ENCODE measurements at regions not wholly inside any gene's neighbourhood (a gene's known extent, or its start where the extent isn't known, plus 50 kb on each side); places are given as distances from the start of the nearest gene placed in this dataset.

DNA sequence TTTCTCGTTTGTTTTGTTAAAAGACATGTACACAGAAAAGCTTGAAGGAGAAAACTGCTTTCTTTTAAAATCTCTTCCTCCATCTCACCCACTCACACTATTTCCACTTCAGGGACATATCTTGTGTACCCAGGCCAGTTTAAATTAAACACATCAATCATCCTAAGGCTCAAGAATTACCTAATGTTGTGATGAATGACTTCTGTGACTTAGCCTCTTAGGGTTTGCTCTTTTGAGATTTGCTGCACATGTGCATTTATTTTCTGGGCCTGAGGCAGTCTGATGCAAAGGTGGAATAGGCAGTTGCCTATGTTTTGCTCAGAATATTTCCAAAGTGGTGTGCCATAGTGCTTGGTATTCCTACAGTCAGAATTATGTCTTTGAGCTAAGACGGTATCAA, 439.9 kb upstream of the CHD1 start:
- no peak for TF ChIP-seq EZH2 (IDR thresholded peaks at IDR 0.05; ENCODE audit: low read length, missing control alignments)
- TF ChIP-seq, protein P1, sequence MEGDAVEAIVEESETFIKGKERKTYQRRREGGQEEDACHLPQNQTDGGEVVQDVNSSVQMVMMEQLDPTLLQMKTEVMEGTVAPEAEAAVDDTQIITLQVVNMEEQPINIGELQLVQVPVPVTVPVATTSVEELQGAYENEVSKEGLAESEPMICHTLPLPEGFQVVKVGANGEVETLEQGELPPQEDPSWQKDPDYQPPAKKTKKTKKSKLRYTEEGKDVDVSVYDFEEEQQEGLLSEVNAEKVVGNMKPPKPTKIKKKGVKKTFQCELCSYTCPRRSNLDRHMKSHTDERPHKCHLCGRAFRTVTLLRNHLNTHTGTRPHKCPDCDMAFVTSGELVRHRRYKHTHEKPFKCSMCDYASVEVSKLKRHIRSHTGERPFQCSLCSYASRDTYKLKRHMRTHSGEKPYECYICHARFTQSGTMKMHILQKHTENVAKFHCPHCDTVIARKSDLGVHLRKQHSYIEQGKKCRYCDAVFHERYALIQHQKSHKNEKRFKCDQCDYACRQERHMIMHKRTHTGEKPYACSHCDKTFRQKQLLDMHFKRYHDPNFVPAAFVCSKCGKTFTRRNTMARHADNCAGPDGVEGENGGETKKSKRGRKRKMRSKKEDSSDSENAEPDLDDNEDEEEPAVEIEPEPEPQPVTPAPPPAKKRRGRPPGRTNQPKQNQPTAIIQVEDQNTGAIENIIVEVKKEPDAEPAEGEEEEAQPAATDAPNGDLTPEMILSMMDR (conservative IDR thresholded peaks at IDR 0.05 in 1 of 2, IDR thresholded peaks at IDR 0.05 in 1 of 2; ENCODE audit: low read depth in 1 of 2, low read length in 2 of 2): no peak

Measured in fibroblast of lung (primary cell).